ENCODE measurements at regions not wholly inside any gene's neighbourhood (a gene's known extent, or its start where the extent isn't known, plus 50 kb on each side); places are given as distances from the start of the nearest gene placed in this dataset.
A peak's percentile ranks its signal among the peaks of the same experiment; 100 is the strongest.

- DNase-seq = no peak
Observed at GRCh38 chr6:71396410-71396801, 107.8 kb downstream of the OGFRL1 start.

- no peak for DNase-seq
Observed at GRCh38 chr6:71399279-71399678, 110.7 kb downstream of the OGFRL1 start.

GRCh38 chr6:71400852-71401251 is 112.2 kb downstream of the OGFRL1 start:
- no peak for DNase-seq

GRCh38 chr6:71402096-71402495 is 113.5 kb downstream of the OGFRL1 start:
- no peak for DNase-seq

GRCh38 chr6:71403422-71404134 is 115.0 kb downstream of the OGFRL1 start:
- no peak for DNase-seq

- DNase-seq = peak; percentile 15
Observed at GRCh38 chr6:71404145-71404966, 115.7 kb downstream of the OGFRL1 start.

- no peak for DNase-seq
Observed at GRCh38 chr6:71404967-71405278, 116.3 kb downstream of the OGFRL1 start.

- DNase-seq = no peak
Observed at GRCh38 chr6:71405416-71405815, 116.8 kb downstream of the OGFRL1 start.

- DNase-seq = no peak
Observed at GRCh38 chr6:71406865-71407860, 118.6 kb downstream of the OGFRL1 start.

- DNase-seq = no peak
Observed at GRCh38 chr6:71408787-71409723, 120.4 kb downstream of the OGFRL1 start.

GRCh38 chr6:71410164-71410566 is 121.6 kb downstream of the OGFRL1 start:
- DNase-seq = no peak

GRCh38 chr6:71410681-71411080 is 122.1 kb downstream of the OGFRL1 start:
- DNase-seq = no peak

GRCh38 chr6:71411882-71412281 is 123.3 kb downstream of the OGFRL1 start:
- DNase-seq = no peak

GRCh38 chr6:71412559-71413140 is 124.0 kb downstream of the OGFRL1 start:
- no peak for DNase-seq

GRCh38 chr6:71414486-71414885 is 125.9 kb downstream of the OGFRL1 start:
- DNase-seq = no peak

GRCh38 chr6:71419217-71420094 is 130.8 kb downstream of the OGFRL1 start:
- peak; percentile 30 for DNase-seq

GRCh38 chr6:71420095-71420692 is 131.6 kb downstream of the OGFRL1 start:
- peak; percentile 54 for DNase-seq

GRCh38 chr6:71420693-71421328 is 132.2 kb downstream of the OGFRL1 start:
- DNase-seq = peak; percentile 97

- DNase-seq = no peak
Observed at GRCh38 chr6:71421611-71422010, 133.0 kb downstream of the OGFRL1 start.
